ENCODE measurements at regions not wholly inside any gene's neighbourhood (a gene's known extent, or its start where the extent isn't known, plus 50 kb on each side); places are given as distances from the start of the nearest gene placed in this dataset.
"Not testable (repeated sequence)": the region's sequence is repeated elsewhere in the genome, so short reads cannot be mapped to it uniquely, and the experiment has no call there.

GRCh38 chr1:64403331-64403730, 66.6 kb upstream of the CACHD1 start:
- no peak overlapping the region for H2AFZ ChIP-seq (ENCODE audit: low read depth, low read length)
- H3K36me3 ChIP-seq (replicated peaks; ENCODE audit: low read depth, low read length) = no peaks in the 10 kb centered on the region
- no peak overlapping the region for H3K27ac ChIP-seq (ENCODE audit: low read length)

GRCh38 chr1:64404202-64404601, 65.7 kb upstream of the CACHD1 start:
- Histone ChIP-seq H3K4me2 (ENCODE audit: low read length) (no peak overlapping the region), H3K36me3 (replicated peaks; ENCODE audit: low read depth, low read length) (no peaks in the 10 kb centered on the region), H2AFZ (ENCODE audit: low read depth, low read length) (no peak overlapping the region), H3K79me2 (ENCODE audit: low read length) (no peaks in the 10 kb centered on the region), H3K9ac (ENCODE audit: low read length) (no peak overlapping the region), H3K9me3 (ENCODE audit: insufficient read depth, low read length) (no peaks in the 10 kb centered on the region), H3K27me3 (ENCODE audit: low read depth, low read length) (no peaks in the 10 kb centered on the region), H3K27ac (ENCODE audit: low read length) (no peak overlapping the region), H3K4me1 (ENCODE audit: low read length) (no peaks in the 10 kb centered on the region), H3K4me3 (ENCODE audit: low read length) (no peak overlapping the region), H4K20me1 (ENCODE audit: insufficient read depth, low read length) (no peaks in the 10 kb centered on the region)
- TF ChIP-seq EZH2phosphoT487 (IDR thresholded peaks at IDR 0.05; ENCODE audit: low read depth) (no peak), CTCF (IDR thresholded peaks at IDR 0.05; ENCODE audit: low read depth, low read length) (no peak)

More at GRCh38 chr1:64403331-64403730, 66.6 kb upstream of the CACHD1 start:
- no peaks in the 10 kb centered on the region for H3K27me3 ChIP-seq (ENCODE audit: low read depth, low read length)
- H3K79me2 ChIP-seq (ENCODE audit: low read length) = no peaks in the 10 kb centered on the region
- no peaks in the 10 kb centered on the region for H3K9me3 ChIP-seq (ENCODE audit: insufficient read depth, low read length)
- H3K4me3 ChIP-seq (ENCODE audit: low read length) = no peak overlapping the region
- no peaks in the 10 kb centered on the region for H3K4me1 ChIP-seq (ENCODE audit: low read length)
- TF ChIP-seq EZH2phosphoT487 (IDR thresholded peaks at IDR 0.05; ENCODE audit: low read depth) (no peak), CTCF (IDR thresholded peaks at IDR 0.05; ENCODE audit: low read depth, low read length) (no peak)
- H4K20me1 ChIP-seq (ENCODE audit: insufficient read depth, low read length) = no peaks in the 10 kb centered on the region
- H3K4me2 ChIP-seq (ENCODE audit: low read length) = no peak overlapping the region
- H3K9ac ChIP-seq (ENCODE audit: low read length) = no peak overlapping the region

GRCh38 chr1:64405833-64406232, 64.1 kb upstream of the CACHD1 start:
- Histone ChIP-seq H3K4me1 (ENCODE audit: low read length) (no peaks in the 10 kb centered on the region), H3K9me3 (ENCODE audit: insufficient read depth, low read length) (no peaks in the 10 kb centered on the region), H3K79me2 (ENCODE audit: low read length) (no peaks in the 10 kb centered on the region), H3K36me3 (replicated peaks; ENCODE audit: low read depth, low read length) (no peaks in the 10 kb centered on the region), H3K27me3 (ENCODE audit: low read depth, low read length) (no peaks in the 10 kb centered on the region), H3K9ac (ENCODE audit: low read length) (no peak overlapping the region), H2AFZ (ENCODE audit: low read depth, low read length) (no peak overlapping the region), H3K27ac (ENCODE audit: low read length) (no peak overlapping the region), H3K4me3 (ENCODE audit: low read length) (no peak overlapping the region), H4K20me1 (ENCODE audit: insufficient read depth, low read length) (no peaks in the 10 kb centered on the region), H3K4me2 (ENCODE audit: low read length) (no peak overlapping the region)
- TF ChIP-seq CTCF (IDR thresholded peaks at IDR 0.05; ENCODE audit: low read depth, low read length) = no peak
- TF ChIP-seq EZH2phosphoT487 (IDR thresholded peaks at IDR 0.05; ENCODE audit: low read depth) = no peak

GRCh38 chr1:64410217-64410616, 59.7 kb upstream of the CACHD1 start:
- H3K36me3 ChIP-seq (replicated peaks; ENCODE audit: low read depth, low read length) = no peaks in the 10 kb centered on the region
- H3K9ac ChIP-seq (ENCODE audit: low read length) = no peak overlapping the region
- H3K4me3 ChIP-seq (ENCODE audit: low read length) = no peak overlapping the region
- no peaks in the 10 kb centered on the region for H3K79me2 ChIP-seq (ENCODE audit: low read length)
- H4K20me1 ChIP-seq (ENCODE audit: insufficient read depth, low read length) = no peaks in the 10 kb centered on the region
- H3K4me1 ChIP-seq (ENCODE audit: low read length) = peaks cover 4% of the 10 kb centered on the region; the same call in 1 of the 2 replicates
- H2AFZ ChIP-seq (ENCODE audit: low read depth, low read length) = no peak overlapping the region
- no peak overlapping the region for H3K4me2 ChIP-seq (ENCODE audit: low read length)
- H3K27me3 ChIP-seq (ENCODE audit: low read depth, low read length) = no peaks in the 10 kb centered on the region
- H3K27ac ChIP-seq (ENCODE audit: low read length) = no peak overlapping the region
- H3K9me3 ChIP-seq (ENCODE audit: insufficient read depth, low read length) = no peaks in the 10 kb centered on the region
- no peak for TF ChIP-seq EZH2phosphoT487 (IDR thresholded peaks at IDR 0.05; ENCODE audit: low read depth)
- TF ChIP-seq CTCF (IDR thresholded peaks at IDR 0.05; ENCODE audit: low read depth, low read length) = no peak

- not testable (repeated sequence) for H3K4me2 ChIP-seq (ENCODE audit: low read length); H3K79me2 ChIP-seq (ENCODE audit: low read length); H3K9ac ChIP-seq (ENCODE audit: low read length); H3K27me3 ChIP-seq (ENCODE audit: low read depth, low read length); H4K20me1 ChIP-seq (ENCODE audit: insufficient read depth, low read length); H3K27ac ChIP-seq (ENCODE audit: low read length); H3K9me3 ChIP-seq (ENCODE audit: insufficient read depth, low read length); H3K4me3 ChIP-seq (ENCODE audit: low read length); H3K36me3 ChIP-seq (replicated peaks; ENCODE audit: low read depth, low read length); H3K4me1 ChIP-seq (ENCODE audit: low read length); H2AFZ ChIP-seq (ENCODE audit: low read depth, low read length)
Measured at GRCh38 chr1:64414855-64415546, 54.9 kb upstream of the CACHD1 start.

Data from OCI-LY3 (cell line).